A549 (cell line): ENCODE measurements at regions not wholly inside any gene's neighbourhood (a gene's known extent, or its start where the extent isn't known, plus 50 kb on each side); places are given as distances from the start of the nearest gene placed in this dataset.

ENCODE experiments used
- ATAC-seq, 2 experiments: fragments of 200-7000 bp in 1 of 2; fragments of >200 bp in 1 of 2; cut with Nextera tagmentation in 1 of 2; cut with Tn5 transposase in 1 of 2; 3 replicates each; pipeline versions ENCODE4 v1.8.0 to v1.9.1; 2018 to 2020; ENCODE audit warnings: mild to moderate bottlenecking in 1 of 2, moderate library complexity in 1 of 2
- CTCF ChIA-PET: fragments of 300-600 bp; sonication (Branson Sonifier 250); formaldehyde crosslinking; extraction: SDS; loops from one replicate; lab custom pipeline; 2021; ENCODE audit warnings: antibody characterized with exemption, inconsistent platforms; lab: Yijun Ruan, JAX
- POLR2A ChIA-PET: fragments of 350-600 bp; formaldehyde crosslinking; extraction: SDS; loops from one replicate; lab custom pipeline; 2021; ENCODE audit warnings: antibody characterized with exemption, inconsistent platforms; lab: Yijun Ruan, JAX
- DNase-seq, 2 experiments: peaks; one replicate each; pipeline versions ENCODE4 v3.0.0 to v3.0.0-alpha.2; 2011 to 2016; ENCODE audit warnings: low read depth in 1 of 2, low spot score in 1 of 2
- FAIRE-seq: peaks from 2 replicates; lab custom pipeline; 2011; peaks lifted over from hg19 to GRCh38; lab: Jason Lieb, UNC
- H3K27ac ChIP-seq, 2 experiments: fragments of >200 bp; sonication (Bioruptor Twin); formaldehyde crosslinking; 3 replicates each; pipeline ENCODE4 v1.5.1; 2016 to 2017
- H3K4me1 ChIP-seq: fragments of >200 bp; sonication (Bioruptor Twin); formaldehyde crosslinking; 3 replicates; pipeline ENCODE4 v1.6.1; 2016
- H3K4me2 ChIP-seq: fragments of >200 bp; sonication (Bioruptor Twin); formaldehyde crosslinking; 3 replicates; pipeline ENCODE4 v1.6.1; 2016
- H3K4me3 ChIP-seq: fragments of >200 bp; sonication (Bioruptor Twin); formaldehyde crosslinking; 3 replicates; pipeline ENCODE4 v1.5.1; 2016
- H3K9me3 ChIP-seq: fragments of >200 bp; sonication (Bioruptor Twin); formaldehyde crosslinking; 3 replicates; pipeline ENCODE4 v1.6.1; 2016
- CBX2 ChIP-seq: fragments of 200-600 bp; sonication (generic); IDR thresholded peaks from 2 replicates; pipeline ENCODE4 v1.6.1; 2016; ENCODE audit warnings: low read depth, mild to moderate bottlenecking, borderline replicate concordance
- CHD2 ChIP-seq: fragments of 150-350 bp; IDR thresholded peaks from 2 replicates; pipeline ENCODE4 v1.6.1; 2014; ENCODE audit warnings: low read length; ENCODE audit not compliant: partially characterized antibody
- EP300 ChIP-seq, 2 experiments: fragments of >200 bp; sonication (Bioruptor Twin); formaldehyde crosslinking; IDR thresholded peaks; 2 replicates in 1 of 2; 3 replicates in 1 of 2; pipeline ENCODE4 v1.6.1; 2016 to 2017
- GATA3 ChIP-seq: IDR thresholded peaks from 2 replicates; pipeline ENCODE4 v1.6.1; 2012; ENCODE audit warnings: borderline replicate concordance
- HOXA7 ChIP-seq: fragments of 250-450 bp; sonication (Bioruptor Pico); IDR thresholded peaks from 2 replicates; pipeline ENCODE4 v1.5.0; 2020; ENCODE audit warnings: mild to moderate bottlenecking, moderate library complexity
- HOXB13 ChIP-seq: fragments of 250-450 bp; sonication (Bioruptor Pico); IDR thresholded peaks from 2 replicates; pipeline ENCODE4 v1.5.0; 2020; ENCODE audit warnings: low read depth, mild to moderate bottlenecking, moderate library complexity
- JUNB ChIP-seq: fragments of >200 bp; sonication (Bioruptor Twin); formaldehyde crosslinking; IDR thresholded peaks from 2 replicates; pipeline ENCODE4 v1.6.1; 2016
- MAZ ChIP-seq: fragments of 150-350 bp; IDR thresholded peaks from 2 replicates; pipeline ENCODE4 v1.6.1; 2014; ENCODE audit warnings: antibody characterized with exemption, low read depth, low read length, borderline replicate concordance
- MYC ChIP-seq: IDR thresholded peaks from 2 replicates; pipeline ENCODE4 v1.6.1; 2012; ENCODE audit warnings: mild to moderate bottlenecking, inconsistent platforms, low read length, improper control_type of control experiment, borderline replicate concordance
- NPAS2 ChIP-seq: fragments of 250-450 bp; sonication (Bioruptor Pico); IDR thresholded peaks from 2 replicates; pipeline ENCODE4 v1.8.0; 2022; ENCODE audit warnings: mild to moderate bottlenecking, moderate library complexity, borderline replicate concordance
- PHF8 ChIP-seq: fragments of 200-600 bp; sonication (generic); IDR thresholded peaks from 2 replicates; pipeline ENCODE4 v1.6.1; 2016; ENCODE audit warnings: low read depth, mild to moderate bottlenecking, antibody characterized with exemption, moderate library complexity, borderline replicate concordance
- RAD21 ChIP-seq, 2 experiments: fragments of >200 bp in 1 of 2; sonication (Bioruptor Twin) in 1 of 2; formaldehyde crosslinking in 1 of 2; IDR thresholded peaks in 1 of 2; conservative IDR thresholded peaks in 1 of 2; 2 replicates in 1 of 2; 3 replicates in 1 of 2; pipeline ENCODE4 v1.6.1; 2012 to 2018; ENCODE audit warnings: inconsistent platforms in 1 of 2
- RFX5 ChIP-seq: fragments of 450-650 bp; IDR thresholded peaks from 2 replicates; pipeline ENCODE4 v1.7.1; 2014; ENCODE audit warnings: antibody characterized with exemption, mild to moderate bottlenecking, moderate library complexity
- WGBS: methylation state at CpG from one replicate; pipeline ENCODE4 v1.1.6; 2017; ENCODE audit errors: missing lambda C conversion rate; 5-methylcytosine and 5-hydroxymethylcytosine counted together
- TF ChIP-seq, protein P1 (sequence below): IDR thresholded peaks from 2 replicates; pipeline ENCODE4 v1.6.1; 2012
- TF ChIP-seq, protein P2 (sequence below): IDR thresholded peaks from 2 replicates; pipeline ENCODE4 v1.6.1; 2012; ENCODE audit warnings: low read depth, borderline replicate concordance
- TF ChIP-seq, protein P3 (sequence below): fragments of 450-650 bp; IDR thresholded peaks from 2 replicates; pipeline ENCODE4 v1.6.1; 2014; ENCODE audit warnings: antibody characterized with exemption

DNA sequence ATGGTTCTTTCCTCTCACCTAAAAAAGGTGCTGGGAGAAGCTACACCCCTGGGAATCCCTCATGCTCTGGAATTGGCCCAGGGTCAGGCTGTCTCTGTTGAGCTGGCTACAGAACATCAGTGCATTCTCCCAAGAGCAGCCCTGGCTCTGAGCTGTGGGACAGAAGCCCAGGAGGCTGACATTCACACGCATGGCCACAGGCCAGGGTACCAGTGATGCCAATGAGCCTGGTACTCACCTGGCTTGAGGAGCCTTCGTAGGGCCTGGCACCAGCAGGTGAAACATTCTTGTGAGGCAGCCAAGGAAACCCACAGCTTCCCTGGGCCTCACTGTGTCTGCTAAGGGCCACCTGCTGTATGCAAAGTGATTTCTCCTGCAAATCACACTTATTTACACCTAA lies 121.7 kb upstream of the CCL2 start (continued):
- TF ChIP-seq, protein P1, sequence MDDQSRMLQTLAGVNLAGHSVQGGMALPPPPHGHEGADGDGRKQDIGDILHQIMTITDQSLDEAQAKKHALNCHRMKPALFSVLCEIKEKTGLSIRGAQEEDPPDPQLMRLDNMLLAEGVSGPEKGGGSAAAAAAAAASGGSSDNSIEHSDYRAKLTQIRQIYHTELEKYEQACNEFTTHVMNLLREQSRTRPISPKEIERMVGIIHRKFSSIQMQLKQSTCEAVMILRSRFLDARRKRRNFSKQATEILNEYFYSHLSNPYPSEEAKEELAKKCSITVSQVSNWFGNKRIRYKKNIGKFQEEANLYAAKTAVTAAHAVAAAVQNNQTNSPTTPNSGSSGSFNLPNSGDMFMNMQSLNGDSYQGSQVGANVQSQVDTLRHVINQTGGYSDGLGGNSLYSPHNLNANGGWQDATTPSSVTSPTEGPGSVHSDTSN: no peak
- TF ChIP-seq RFX5: no peak
- TF ChIP-seq GATA3: no peak
- TF ChIP-seq, protein P2, sequence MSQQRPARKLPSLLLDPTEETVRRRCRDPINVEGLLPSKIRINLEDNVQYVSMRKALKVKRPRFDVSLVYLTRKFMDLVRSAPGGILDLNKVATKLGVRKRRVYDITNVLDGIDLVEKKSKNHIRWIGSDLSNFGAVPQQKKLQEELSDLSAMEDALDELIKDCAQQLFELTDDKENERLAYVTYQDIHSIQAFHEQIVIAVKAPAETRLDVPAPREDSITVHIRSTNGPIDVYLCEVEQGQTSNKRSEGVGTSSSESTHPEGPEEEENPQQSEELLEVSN: no peak
- TF ChIP-seq, all 56 proteins: peak for 0

DNA sequence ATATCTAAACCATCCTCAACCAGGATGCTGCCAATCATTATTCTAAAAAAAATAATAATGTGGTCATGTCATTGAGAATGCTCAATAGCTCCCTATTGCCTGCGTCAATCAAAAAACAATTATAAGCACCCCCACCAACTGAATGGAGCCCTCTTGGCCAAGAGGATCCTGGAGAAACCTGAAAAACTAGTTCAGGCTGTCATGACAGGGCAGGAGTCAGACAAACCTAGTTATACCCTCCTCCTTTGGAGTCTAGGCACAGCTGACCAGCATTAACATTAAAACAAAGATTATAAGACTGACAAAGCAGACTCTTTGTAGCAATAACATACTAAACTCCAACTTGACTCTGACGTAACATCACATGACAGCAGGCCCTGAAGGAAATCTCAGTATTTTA lies 119.2 kb upstream of the CCL2 start:
- H3K4me1 ChIP-seq: no peaks in the 10 kb centered on the region
- ATAC-seq (no peak), DNase-seq (no peak)
- POLR2A ChIA-PET: no interaction called here
- no peak for TF ChIP-seq RAD21 (conservative IDR thresholded peaks at IDR 0.05 in 1 of 2, IDR thresholded peaks at IDR 0.05 in 1 of 2)
- TF ChIP-seq JUNB: no peak
- TF ChIP-seq HOXB13 (CRISPR knock-in tag): no peak
- no peak for TF ChIP-seq MAZ
- TF ChIP-seq, protein P3, sequence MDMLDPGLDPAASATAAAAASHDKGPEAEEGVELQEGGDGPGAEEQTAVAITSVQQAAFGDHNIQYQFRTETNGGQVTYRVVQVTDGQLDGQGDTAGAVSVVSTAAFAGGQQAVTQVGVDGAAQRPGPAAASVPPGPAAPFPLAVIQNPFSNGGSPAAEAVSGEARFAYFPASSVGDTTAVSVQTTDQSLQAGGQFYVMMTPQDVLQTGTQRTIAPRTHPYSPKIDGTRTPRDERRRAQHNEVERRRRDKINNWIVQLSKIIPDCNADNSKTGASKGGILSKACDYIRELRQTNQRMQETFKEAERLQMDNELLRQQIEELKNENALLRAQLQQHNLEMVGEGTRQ: no peak
- no peak for TF ChIP-seq CHD2
- TF ChIP-seq MYC: no peak
- no peak for TF ChIP-seq NPAS2 (CRISPR knock-in tag)
- no peak for TF ChIP-seq RFX5
- TF ChIP-seq HOXA7 (CRISPR knock-in tag): no peak
- TF ChIP-seq EP300 (IDR thresholded peaks at IDR 0.05): no peak
- TF ChIP-seq CBX2: no peak
- TF ChIP-seq, all 56 proteins: peak for 0
- Histone ChIP-seq H3K27ac (no peak overlapping the region), H3K9me3 (no peaks in the 10 kb centered on the region), H3K4me3 (no peak overlapping the region), H3K4me2 (no peak overlapping the region)
- 2% methylated on average over 2 of the region's 2 CpGs for WGBS
- no peak for FAIRE-seq
- CTCF ChIA-PET: interaction anchor here (1.1 to 1.3 kb wide), 2 partner anchors 11 to 36 kb away, joined by 3 to 4 read pairs; no protein-coding TSS in a partner anchor

DNA sequence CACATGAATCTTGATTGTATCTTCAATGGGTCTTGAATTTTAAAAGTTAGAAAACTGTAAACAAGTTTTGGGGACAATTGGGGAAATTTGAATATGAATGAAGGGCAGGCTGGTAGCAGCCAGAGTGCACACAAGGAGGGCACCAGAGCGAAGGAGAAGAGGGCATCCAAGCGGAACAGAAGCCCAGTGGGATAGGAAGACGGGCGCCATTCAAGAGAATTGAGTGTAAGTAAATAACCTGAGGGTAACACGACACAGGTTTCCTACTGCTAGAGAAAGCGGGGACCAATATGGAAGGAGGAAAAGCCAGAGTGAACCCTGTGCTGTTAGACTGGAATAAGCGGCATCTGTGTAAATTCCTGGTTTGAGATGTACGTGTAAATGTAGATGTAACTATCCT lies 115.1 kb upstream of the CCL2 start:
- WGBS: 24% methylated on average over 8 of the region's 8 CpGs
- FAIRE-seq (no peak), ATAC-seq (no peak), DNase-seq (no peak)
- POLR2A ChIA-PET: no interaction called here
- Histone ChIP-seq H3K4me1 (no peaks in the 10 kb centered on the region), H3K27ac (no peak overlapping the region), H3K4me3 (no peak overlapping the region), H3K9me3 (no peaks in the 10 kb centered on the region)
- CTCF ChIA-PET: interaction anchor here (1.4 to 1.5 kb wide), 2 partner anchors 9 to 18 kb away, joined by 4 to 5 read pairs; no protein-coding TSS in a partner anchor
- no peak for TF ChIP-seq JUNB
- TF ChIP-seq, all 56 proteins: peak for 0
- H3K4me2 ChIP-seq: no peak overlapping the region

DNA sequence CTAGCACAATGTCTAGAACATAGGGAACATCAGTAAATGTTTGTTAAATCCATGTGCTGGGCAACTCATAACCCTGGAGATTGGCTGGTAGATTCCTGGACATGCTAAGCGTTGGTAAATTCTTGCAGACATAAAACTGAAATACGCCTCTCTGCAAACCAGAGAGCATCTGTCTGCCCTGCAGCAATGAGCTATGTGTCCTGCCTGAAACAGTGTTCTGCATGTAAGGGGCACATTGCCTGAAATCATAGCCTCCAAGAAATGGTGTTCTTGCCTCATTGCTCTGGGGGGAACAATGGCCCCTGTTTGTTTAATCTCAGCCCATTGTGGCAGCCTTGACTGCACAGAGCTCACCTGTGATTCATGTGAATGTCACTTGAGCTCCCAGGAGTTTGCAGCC lies 113.5 kb upstream of the CCL2 start:
- CTCF ChIA-PET: interaction anchor here (1.0 to 1.5 kb wide), 3 partner anchors 14 to 59 kb away, joined by 3 to 4 read pairs (median 3); no protein-coding TSS in a partner anchor
- no peak for ATAC-seq
- Histone ChIP-seq H3K4me1 (no peaks in the 10 kb centered on the region), H3K4me2 (no peak overlapping the region), H3K27ac (no peak overlapping the region), H3K4me3 (no peak overlapping the region)
- WGBS: 15% methylated on average over 2 of the region's 2 CpGs
- no peak for DNase-seq
- TF ChIP-seq PHF8: no peak
- TF ChIP-seq HOXB13 (CRISPR knock-in tag): no peak
- TF ChIP-seq, all 56 proteins: peak for 0
- H3K9me3 ChIP-seq: no peaks in the 10 kb centered on the region
- no peak for FAIRE-seq
- POLR2A ChIA-PET: no interaction called here
